AG09309 (cell line): ENCODE measurements at regions not wholly inside any gene's neighbourhood (a gene's known extent, or its start where the extent isn't known, plus 50 kb on each side); places are given as distances from the start of the nearest gene placed in this dataset.
"Not testable (repeated sequence)": the region's sequence is repeated elsewhere in the genome, so short reads cannot be mapped to it uniquely, and the experiment has no call there.

Experiments
- DNase-seq: peaks from one replicate; pipeline ENCODE4 v3.0.0-alpha.2; 2010; ENCODE audit warnings: low read depth
- H3K4me3 ChIP-seq: 2 replicates; pipeline ENCODE4 v1.5.1; 2011; ENCODE audit warnings: mild to moderate bottlenecking, low read depth, low read length, moderate library complexity; ENCODE audit not compliant: control insufficient read depth
- TF ChIP-seq, protein P1 (sequence below): IDR thresholded peaks from 2 replicates; pipeline ENCODE4 v1.5.1; 2011; ENCODE audit warnings: mild to moderate bottlenecking, low read depth, low read length, inconsistent platforms; ENCODE audit not compliant: insufficient read depth, control insufficient read depth; ENCODE audit errors: missing control alignments

DNA sequence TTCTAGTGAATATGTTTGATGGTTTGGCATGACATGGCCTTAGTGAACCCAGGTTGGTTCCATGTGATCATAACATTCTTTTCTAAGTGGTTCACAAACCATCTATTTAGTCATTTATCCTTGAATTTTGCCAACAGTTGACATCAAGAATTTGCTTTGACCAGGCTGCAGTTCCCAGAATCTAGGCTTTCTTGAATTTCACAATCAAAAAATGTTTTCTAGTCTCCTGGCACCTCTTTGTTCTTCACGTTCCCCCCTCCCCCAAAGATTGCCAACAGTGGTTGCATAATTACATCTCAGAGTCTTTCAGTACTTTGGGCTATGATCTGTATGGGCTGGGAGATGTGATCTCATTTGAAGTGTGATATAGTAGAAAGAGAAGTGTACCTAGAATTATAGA lies 124.0 kb downstream of the GATA6 start:
- DNase-seq, result no peak
- no peak overlapping the region for H3K4me3 ChIP-seq
- TF ChIP-seq, protein P1, sequence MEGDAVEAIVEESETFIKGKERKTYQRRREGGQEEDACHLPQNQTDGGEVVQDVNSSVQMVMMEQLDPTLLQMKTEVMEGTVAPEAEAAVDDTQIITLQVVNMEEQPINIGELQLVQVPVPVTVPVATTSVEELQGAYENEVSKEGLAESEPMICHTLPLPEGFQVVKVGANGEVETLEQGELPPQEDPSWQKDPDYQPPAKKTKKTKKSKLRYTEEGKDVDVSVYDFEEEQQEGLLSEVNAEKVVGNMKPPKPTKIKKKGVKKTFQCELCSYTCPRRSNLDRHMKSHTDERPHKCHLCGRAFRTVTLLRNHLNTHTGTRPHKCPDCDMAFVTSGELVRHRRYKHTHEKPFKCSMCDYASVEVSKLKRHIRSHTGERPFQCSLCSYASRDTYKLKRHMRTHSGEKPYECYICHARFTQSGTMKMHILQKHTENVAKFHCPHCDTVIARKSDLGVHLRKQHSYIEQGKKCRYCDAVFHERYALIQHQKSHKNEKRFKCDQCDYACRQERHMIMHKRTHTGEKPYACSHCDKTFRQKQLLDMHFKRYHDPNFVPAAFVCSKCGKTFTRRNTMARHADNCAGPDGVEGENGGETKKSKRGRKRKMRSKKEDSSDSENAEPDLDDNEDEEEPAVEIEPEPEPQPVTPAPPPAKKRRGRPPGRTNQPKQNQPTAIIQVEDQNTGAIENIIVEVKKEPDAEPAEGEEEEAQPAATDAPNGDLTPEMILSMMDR, result no peak

DNA sequence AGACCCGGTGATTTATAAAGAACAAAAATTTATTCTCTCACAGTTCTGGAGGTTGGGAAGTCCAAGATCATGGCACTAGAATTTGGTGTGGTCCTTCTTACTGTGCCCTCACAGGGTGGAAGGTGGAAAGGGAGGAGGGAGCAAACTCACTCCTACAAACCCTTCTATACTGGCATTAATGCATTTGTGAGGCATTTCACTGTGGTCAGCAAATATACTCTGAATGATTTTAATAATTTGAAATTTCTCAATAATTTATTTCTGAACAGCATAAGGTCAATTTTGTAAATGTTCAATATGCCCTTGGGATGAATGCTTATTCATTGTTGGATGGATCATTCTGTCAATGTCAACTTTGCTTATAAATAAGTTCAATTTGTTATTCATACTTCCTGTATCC lies 120.6 kb downstream of the GATA6 start:
- H3K4me3 ChIP-seq, result no peak overlapping the region
- TF ChIP-seq, protein P1, result no peak
- DNase-seq, result no peak

DNA sequence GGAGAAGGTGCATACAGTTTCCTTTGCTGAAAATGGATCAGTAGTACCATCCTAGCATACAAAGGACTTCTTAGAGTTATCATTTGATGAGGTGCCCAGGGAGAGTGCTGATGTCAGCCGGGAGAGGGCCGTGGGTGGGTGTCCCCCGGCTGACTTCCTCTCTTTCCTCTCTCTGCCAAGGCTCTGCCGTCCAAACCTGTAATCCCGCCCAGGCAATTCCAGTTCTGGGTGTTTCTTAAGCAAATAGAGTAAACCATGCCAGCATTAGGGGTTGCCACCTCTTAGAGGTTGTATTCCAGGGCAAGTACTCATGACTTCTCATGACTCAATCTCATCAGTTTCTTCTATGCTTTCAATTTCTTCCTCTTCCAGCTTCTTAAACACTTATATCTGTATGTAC lies 117.2 kb downstream of the GATA6 start:
- H3K4me3 ChIP-seq, result no peak overlapping the region
- DNase-seq, result no peak
- TF ChIP-seq, protein P1, result no peak

DNA sequence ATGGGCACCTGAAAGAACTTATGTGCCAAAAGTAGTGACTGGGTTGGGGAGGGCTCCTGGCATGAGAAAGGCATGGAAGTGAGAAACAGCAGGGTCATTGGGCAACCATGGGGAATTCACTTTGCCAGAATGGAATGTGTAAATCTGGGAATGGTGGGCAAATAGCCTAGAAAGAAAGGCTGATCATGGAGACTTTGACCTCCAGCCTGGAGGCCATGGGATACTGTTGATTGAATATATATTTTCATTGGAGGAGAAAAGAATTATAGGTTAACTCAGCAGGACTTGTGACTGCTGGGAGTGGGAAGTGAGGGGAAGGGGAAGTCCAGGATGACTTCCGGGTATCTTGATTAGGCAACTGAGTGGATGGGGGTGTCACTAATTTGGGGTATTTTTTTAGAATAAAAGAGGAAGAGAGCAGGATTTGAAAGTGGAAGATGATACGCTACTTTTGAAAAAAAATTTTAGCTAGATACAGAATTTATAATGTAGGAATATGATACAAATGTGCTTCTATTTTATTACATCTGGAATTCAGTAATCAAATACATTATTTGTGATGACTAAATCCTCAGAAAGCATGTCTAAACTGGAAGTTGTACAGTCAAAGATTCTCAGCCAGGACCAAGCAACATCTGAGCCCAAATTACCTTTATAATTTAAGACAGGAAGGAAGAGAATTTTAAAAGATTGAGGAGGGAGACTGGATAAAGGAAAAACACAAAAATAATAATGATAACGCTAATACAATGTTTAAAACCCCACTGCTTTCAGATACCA lies 116.2 kb downstream of the GATA6 start:
- DNase-seq, result no peak
- no peak overlapping the region for H3K4me3 ChIP-seq
- TF ChIP-seq, protein P1, result no peak

GRCh38 chr18:22284581-22285360 lies 115.4 kb downstream of the GATA6 start:
- no peak for DNase-seq

GRCh38 chr18:22283855-22284254 lies 114.5 kb downstream of the GATA6 start:
- not testable (repeated sequence) for H3K4me3 ChIP-seq, DNase-seq

More at GRCh38 chr18:22284581-22285360, 115.4 kb downstream of the GATA6 start:
- TF ChIP-seq, protein P1, result no peak
- H3K4me3 ChIP-seq, result no peak overlapping the region

- no peak for DNase-seq
- TF ChIP-seq, protein P1, result no peak
- no peak overlapping the region for H3K4me3 ChIP-seq
Observed at GRCh38 chr18:22283397-22283796, 114.0 kb downstream of the GATA6 start.
